SK-N-SH treated with all-trans-retinoic acid at 6 μM for 48 hours (cell line): ENCODE measurements at regions not wholly inside any gene's neighbourhood (a gene's known extent, or its start where the extent isn't known, plus 50 kb on each side); places are given as distances from the start of the nearest gene placed in this dataset.

Experiments
- ATAC-seq: fragments of 200-7000 bp; cut with Tn5 transposase; 3 replicates; pipeline ENCODE4 v1.9.1; 2020; ENCODE audit warnings: mild to moderate bottlenecking, moderate library complexity
- ARNTL ChIP-seq: fragments of 450-650 bp; formaldehyde crosslinking; IDR thresholded peaks from 2 replicates; pipeline ENCODE4 v1.5.0; 2020; ENCODE audit warnings: low read depth, mild to moderate bottlenecking, moderate library complexity, borderline replicate concordance
- BACH2 ChIP-seq: fragments of 250-450 bp; sonication (Bioruptor Pico); IDR thresholded peaks from 2 replicates; pipeline ENCODE4 v1.9.0; 2021; ENCODE audit warnings: mild to moderate bottlenecking, borderline replicate concordance
- GLIS3 ChIP-seq: fragments of 250-450 bp; sonication (Bioruptor Pico); IDR thresholded peaks from 2 replicates; pipeline ENCODE4 v1.5.0; 2020; ENCODE audit warnings: mild to moderate bottlenecking, moderate library complexity
- ISL1 ChIP-seq: fragments of 250-450 bp; sonication (Bioruptor Pico); IDR thresholded peaks from 2 replicates; pipeline ENCODE4 v2.1.2; 2022; ENCODE audit warnings: mild to moderate bottlenecking, moderate library complexity
- OSR1 ChIP-seq: fragments of 250-450 bp; sonication (Bioruptor Pico); IDR thresholded peaks from 2 replicates; pipeline ENCODE4 v1.8.0; 2022; ENCODE audit warnings: moderate library complexity, mild to moderate bottlenecking, inconsistent platforms
- PPARA ChIP-seq: fragments of 250-450 bp; sonication (Bioruptor Pico); IDR thresholded peaks from 2 replicates; pipeline ENCODE4 v1.5.0; 2020; ENCODE audit warnings: mild to moderate bottlenecking, borderline replicate concordance
- RARB ChIP-seq: fragments of 250-450 bp; sonication (Bioruptor Pico); IDR thresholded peaks from 2 replicates; pipeline ENCODE4 v1.8.0; 2021; ENCODE audit warnings: mild to moderate bottlenecking, moderate library complexity
- SNAI2 ChIP-seq: fragments of 250-450 bp; sonication (Bioruptor Pico); IDR thresholded peaks from 2 replicates; pipeline ENCODE4 v1.5.0; 2020; ENCODE audit warnings: mild to moderate bottlenecking, moderate library complexity
- TCF4 ChIP-seq: fragments of 250-450 bp; sonication (Bioruptor Pico); IDR thresholded peaks from 2 replicates; pipeline ENCODE4 v1.8.0; 2021; ENCODE audit warnings: mild to moderate bottlenecking, moderate library complexity, borderline replicate concordance
- TOX ChIP-seq: fragments of 250-450 bp; sonication (Bioruptor Pico); IDR thresholded peaks from 2 replicates; pipeline ENCODE4 v1.8.0; 2021; ENCODE audit warnings: mild to moderate bottlenecking, moderate library complexity, borderline replicate concordance
- ZFP3 ChIP-seq: fragments of 250-450 bp; sonication (Bioruptor Pico); IDR thresholded peaks from 2 replicates; pipeline ENCODE4 v1.5.0; 2020; ENCODE audit warnings: mild to moderate bottlenecking, moderate library complexity
- ZFP30 ChIP-seq: fragments of 450-650 bp; formaldehyde crosslinking; IDR thresholded peaks from 2 replicates; pipeline ENCODE4 v1.5.0; 2022; ENCODE audit warnings: mild to moderate bottlenecking, moderate library complexity
- ZNF565 ChIP-seq: fragments of 450-650 bp; formaldehyde crosslinking; conservative IDR thresholded peaks from 2 replicates; pipeline ENCODE4 v1.5.0; 2020; ENCODE audit warnings: low read depth, mild to moderate bottlenecking, moderate library complexity
- ZNF8 ChIP-seq: fragments of 450-650 bp; formaldehyde crosslinking; IDR thresholded peaks from 2 replicates; pipeline ENCODE4 v1.5.0; 2020; ENCODE audit warnings: mild to moderate bottlenecking, moderate library complexity
- TF ChIP-seq, protein P1 (sequence below): fragments of 250-450 bp; sonication (Bioruptor Pico); IDR thresholded peaks from 2 replicates; pipeline ENCODE4 v1.5.1; 2021; ENCODE audit warnings: mild to moderate bottlenecking, moderate library complexity
- TF ChIP-seq, protein P2 (sequence below): fragments of 250-450 bp; sonication (Bioruptor Pico); IDR thresholded peaks from 2 replicates; pipeline ENCODE4 v1.5.1; 2020; ENCODE audit warnings: low read depth, mild to moderate bottlenecking, moderate library complexity
- TF ChIP-seq, protein P3 (sequence below): fragments of 250-450 bp; sonication (Bioruptor Pico); IDR thresholded peaks from 2 replicates; pipeline ENCODE4 v1.5.0; 2020; ENCODE audit warnings: mild to moderate bottlenecking, moderate library complexity
- TF ChIP-seq, protein P4 (sequence below): fragments of 250-450 bp; sonication (Bioruptor Pico); IDR thresholded peaks from 2 replicates; pipeline ENCODE4 v1.8.0; 2021; ENCODE audit warnings: low read depth, mild to moderate bottlenecking, moderate library complexity, borderline replicate concordance

DNA sequence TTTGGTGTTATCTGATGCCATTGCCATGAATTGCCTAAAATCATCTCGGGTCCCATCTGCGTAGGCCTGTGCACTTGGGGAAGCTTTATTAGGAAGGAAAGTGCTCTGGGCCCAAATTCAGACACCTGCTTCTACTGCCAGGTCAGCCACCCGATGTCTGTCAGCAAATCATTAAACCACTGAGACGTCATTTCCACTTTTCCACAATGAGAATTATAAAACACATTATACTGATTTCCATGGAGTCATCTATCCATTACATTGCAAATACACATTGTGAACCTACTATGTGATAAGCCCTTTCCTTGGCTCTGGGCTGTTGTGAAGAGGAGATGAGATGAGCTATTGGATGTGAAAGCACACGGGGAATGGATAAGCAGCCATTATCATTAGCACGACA is 1022.9 kb downstream of the BCL11B start:
- no peak for ATAC-seq
- TF ChIP-seq TCF4 (CRISPR knock-in tag) = no peak
- TF ChIP-seq PPARA = no peak
- TF ChIP-seq BACH2 (CRISPR knock-in tag) = no peak
- no peak for TF ChIP-seq ZFP30 (CRISPR knock-in tag)
- TF ChIP-seq, protein P1, sequence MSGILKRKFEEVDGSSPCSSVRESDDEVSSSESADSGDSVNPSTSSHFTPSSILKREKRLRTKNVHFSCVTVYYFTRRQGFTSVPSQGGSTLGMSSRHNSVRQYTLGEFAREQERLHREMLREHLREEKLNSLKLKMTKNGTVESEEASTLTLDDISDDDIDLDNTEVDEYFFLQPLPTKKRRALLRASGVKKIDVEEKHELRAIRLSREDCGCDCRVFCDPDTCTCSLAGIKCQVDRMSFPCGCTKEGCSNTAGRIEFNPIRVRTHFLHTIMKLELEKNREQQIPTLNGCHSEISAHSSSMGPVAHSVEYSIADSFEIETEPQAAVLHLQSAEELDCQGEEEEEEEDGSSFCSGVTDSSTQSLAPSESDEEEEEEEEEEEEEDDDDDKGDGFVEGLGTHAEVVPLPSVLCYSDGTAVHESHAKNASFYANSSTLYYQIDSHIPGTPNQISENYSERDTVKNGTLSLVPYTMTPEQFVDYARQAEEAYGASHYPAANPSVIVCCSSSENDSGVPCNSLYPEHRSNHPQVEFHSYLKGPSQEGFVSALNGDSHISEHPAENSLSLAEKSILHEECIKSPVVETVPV (CRISPR knock-in tag) = no peak
- no peak for TF ChIP-seq SNAI2
- no peak for TF ChIP-seq RARB
- TF ChIP-seq, protein P2, sequence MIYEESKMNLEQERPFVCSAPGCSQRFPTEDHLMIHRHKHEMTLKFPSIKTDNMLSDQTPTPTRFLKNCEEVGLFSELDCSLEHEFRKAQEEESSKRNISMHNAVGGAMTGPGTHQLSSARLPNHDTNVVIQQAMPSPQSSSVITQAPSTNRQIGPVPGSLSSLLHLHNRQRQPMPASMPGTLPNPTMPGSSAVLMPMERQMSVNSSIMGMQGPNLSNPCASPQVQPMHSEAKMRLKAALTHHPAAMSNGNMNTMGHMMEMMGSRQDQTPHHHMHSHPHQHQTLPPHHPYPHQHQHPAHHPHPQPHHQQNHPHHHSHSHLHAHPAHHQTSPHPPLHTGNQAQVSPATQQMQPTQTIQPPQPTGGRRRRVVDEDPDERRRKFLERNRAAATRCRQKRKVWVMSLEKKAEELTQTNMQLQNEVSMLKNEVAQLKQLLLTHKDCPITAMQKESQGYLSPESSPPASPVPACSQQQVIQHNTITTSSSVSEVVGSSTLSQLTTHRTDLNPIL (CRISPR knock-in tag) = no peak
- TF ChIP-seq ZFP3 (CRISPR knock-in tag) = no peak
- TF ChIP-seq ZNF565 (CRISPR knock-in tag) = no peak

DNA sequence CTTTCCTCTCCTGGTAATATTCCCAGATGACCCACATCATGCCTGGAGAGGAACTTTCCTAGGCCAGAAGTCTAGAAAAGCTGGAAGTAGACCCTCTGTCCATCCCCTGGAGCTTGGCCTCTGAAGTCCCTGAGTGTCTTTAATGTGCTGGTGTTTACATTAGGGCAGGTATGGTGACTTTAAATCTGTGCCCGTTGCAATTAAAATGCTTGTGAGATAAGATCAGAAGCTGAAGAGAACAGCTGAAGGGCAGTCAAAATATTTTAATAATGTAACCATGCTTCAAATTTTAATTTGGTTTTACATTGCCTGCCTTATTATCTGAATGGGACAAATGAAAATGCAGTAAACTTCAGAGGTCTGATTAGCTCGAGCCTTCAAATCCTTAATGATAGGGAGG is 1022.5 kb downstream of the BCL11B start:
- ATAC-seq = no peak
- TF ChIP-seq ISL1 (CRISPR knock-in tag) = no peak
- no peak for TF ChIP-seq RARB
- no peak for TF ChIP-seq ZNF8
- TF ChIP-seq OSR1 (CRISPR knock-in tag) = no peak
- TF ChIP-seq, protein P3, sequence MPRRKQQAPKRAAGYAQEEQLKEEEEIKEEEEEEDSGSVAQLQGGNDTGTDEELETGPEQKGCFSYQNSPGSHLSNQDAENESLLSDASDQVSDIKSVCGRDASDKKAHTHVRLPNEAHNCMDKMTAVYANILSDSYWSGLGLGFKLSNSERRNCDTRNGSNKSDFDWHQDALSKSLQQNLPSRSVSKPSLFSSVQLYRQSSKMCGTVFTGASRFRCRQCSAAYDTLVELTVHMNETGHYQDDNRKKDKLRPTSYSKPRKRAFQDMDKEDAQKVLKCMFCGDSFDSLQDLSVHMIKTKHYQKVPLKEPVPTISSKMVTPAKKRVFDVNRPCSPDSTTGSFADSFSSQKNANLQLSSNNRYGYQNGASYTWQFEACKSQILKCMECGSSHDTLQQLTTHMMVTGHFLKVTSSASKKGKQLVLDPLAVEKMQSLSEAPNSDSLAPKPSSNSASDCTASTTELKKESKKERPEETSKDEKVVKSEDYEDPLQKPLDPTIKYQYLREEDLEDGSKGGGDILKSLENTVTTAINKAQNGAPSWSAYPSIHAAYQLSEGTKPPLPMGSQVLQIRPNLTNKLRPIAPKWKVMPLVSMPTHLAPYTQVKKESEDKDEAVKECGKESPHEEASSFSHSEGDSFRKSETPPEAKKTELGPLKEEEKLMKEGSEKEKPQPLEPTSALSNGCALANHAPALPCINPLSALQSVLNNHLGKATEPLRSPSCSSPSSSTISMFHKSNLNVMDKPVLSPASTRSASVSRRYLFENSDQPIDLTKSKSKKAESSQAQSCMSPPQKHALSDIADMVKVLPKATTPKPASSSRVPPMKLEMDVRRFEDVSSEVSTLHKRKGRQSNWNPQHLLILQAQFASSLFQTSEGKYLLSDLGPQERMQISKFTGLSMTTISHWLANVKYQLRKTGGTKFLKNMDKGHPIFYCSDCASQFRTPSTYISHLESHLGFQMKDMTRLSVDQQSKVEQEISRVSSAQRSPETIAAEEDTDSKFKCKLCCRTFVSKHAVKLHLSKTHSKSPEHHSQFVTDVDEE (CRISPR knock-in tag) = no peak
- TF ChIP-seq SNAI2 = no peak
- TF ChIP-seq TOX (CRISPR knock-in tag) = no peak

DNA sequence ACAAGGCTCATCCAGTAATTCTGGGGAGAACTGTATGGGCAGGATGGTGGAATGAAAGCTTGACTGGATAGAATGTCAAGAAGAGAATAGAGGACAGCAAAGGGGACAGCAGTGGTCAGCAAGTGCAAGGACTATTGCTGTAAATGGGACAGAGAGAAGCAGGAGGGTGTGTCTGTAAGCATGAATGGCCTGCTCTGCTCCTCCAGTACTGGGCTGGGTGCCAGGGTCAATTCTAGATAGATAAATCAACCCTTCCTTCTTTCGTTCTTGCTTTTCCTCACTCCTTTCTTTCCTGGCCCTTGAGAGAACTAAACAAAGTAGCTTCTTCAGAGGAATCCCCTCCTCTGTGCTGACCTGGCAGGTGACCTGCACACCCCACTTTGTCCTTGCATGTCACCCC is 1019.2 kb downstream of the BCL11B start:
- TF ChIP-seq RARB (no peak), PPARA (no peak), GLIS3 (no peak), SNAI2 (no peak), TOX (CRISPR knock-in tag) (no peak), ISL1 (CRISPR knock-in tag) (no peak), ARNTL (CRISPR knock-in tag) (no peak), ZNF8 (no peak)
- TF ChIP-seq, protein P2 (CRISPR knock-in tag) = no peak
- TF ChIP-seq, protein P3 (CRISPR knock-in tag) = no peak
- TF ChIP-seq, protein P1 (CRISPR knock-in tag) = no peak
- TF ChIP-seq, protein P4, sequence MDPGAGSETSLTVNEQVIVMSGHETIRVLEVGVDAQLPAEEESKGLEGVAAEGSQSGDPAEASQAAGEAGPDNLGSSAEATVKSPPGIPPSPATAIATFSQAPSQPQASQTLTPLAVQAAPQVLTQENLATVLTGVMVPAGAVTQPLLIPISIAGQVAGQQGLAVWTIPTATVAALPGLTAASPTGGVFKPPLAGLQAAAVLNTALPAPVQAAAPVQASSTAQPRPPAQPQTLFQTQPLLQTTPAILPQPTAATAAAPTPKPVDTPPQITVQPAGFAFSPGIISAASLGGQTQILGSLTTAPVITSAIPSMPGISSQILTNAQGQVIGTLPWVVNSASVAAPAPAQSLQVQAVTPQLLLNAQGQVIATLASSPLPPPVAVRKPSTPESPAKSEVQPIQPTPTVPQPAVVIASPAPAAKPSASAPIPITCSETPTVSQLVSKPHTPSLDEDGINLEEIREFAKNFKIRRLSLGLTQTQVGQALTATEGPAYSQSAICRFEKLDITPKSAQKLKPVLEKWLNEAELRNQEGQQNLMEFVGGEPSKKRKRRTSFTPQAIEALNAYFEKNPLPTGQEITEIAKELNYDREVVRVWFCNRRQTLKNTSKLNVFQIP (CRISPR knock-in tag) = no peak
- no peak for ATAC-seq
